Lower leg skin (tissue), 3 donors: ENCODE measurements at regions not wholly inside any gene's neighbourhood (a gene's known extent, or its start where the extent isn't known, plus 50 kb on each side); places are given as distances from the start of the nearest gene placed in this dataset.

Experiments used
- CTCF ChIP-seq, 3 donors: fragments of 450-650 bp; IDR thresholded peaks; one replicate each; pipeline ENCODE4 v1.5.1; 2016; ENCODE audit warnings: antibody characterized with exemption in 3 of 3, mild to moderate bottlenecking in 3 of 3, moderate library complexity in 2 of 3
- POLR2A ChIP-seq, 2 donors: fragments of 450-650 bp; IDR thresholded peaks; one replicate each; pipeline ENCODE4 v1.6.1; 2016 to 2017; ENCODE audit warnings: antibody characterized with exemption in 2 of 2, mild to moderate bottlenecking in 1 of 2, moderate library complexity in 1 of 2

DNA sequence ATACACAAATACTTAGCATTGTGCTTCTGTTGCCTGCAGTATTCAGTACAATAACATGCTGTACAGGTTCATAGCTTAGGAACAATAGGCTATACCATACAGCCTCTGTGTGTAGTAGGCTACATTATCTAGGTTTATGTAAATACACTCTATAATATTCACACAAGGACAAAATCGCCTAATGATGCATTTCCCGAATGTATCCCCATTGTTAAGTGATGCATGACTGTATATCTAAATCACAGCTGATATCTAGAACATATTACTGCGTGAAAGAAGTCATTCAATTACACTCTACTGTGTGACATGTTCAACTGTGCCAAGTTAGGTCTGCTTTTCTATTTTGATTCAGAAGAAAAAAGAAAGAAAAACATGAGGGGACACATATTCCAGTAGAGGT is 633.5 kb downstream of the RFPL4B start:
- no peak for TF ChIP-seq POLR2A (IDR thresholded peaks at IDR 0.05)
- TF ChIP-seq CTCF (IDR thresholded peaks at IDR 0.05): no peak
